ENCODE measurements at regions not wholly inside any gene's neighbourhood (a gene's known extent, or its start where the extent isn't known, plus 50 kb on each side); places are given as distances from the start of the nearest gene placed in this dataset.

DNA sequence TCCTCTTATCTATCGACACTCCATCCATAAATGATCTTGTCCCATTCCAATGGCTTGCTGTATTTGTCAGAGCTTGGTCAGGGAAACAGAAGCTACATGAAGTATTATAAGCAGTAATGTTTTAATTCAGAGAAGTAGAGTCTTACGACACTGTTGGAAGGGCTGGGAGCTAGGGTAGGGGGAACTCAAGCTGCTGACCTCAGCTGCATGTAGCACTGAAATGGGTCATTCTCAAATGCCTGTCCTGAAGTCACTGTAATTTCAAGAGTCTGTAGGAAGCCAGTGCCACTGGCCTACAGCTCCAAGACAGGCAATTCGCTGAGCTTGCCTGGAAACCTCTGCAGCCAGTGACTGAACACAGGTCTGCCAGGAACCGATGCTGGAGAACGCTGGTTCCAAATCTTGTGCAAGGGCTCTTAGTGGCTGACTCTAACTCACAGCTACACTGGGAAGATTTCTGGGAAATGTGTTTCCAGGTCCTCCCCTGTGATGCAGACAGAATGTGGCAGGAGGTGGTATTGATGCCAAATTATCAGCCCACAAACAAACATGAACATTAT, 532.4 kb downstream of the CCDC171 start:
- H4K20me1 ChIP-seq (ENCODE audit: control insufficient read depth, insufficient read depth, low read depth, low read length), result no peaks in the 10 kb centered on the region
- TF ChIP-seq EZH2phosphoT487 (IDR thresholded peaks at IDR 0.05; ENCODE audit: borderline replicate concordance, low read length), result no peak
- TF ChIP-seq, protein P1, sequence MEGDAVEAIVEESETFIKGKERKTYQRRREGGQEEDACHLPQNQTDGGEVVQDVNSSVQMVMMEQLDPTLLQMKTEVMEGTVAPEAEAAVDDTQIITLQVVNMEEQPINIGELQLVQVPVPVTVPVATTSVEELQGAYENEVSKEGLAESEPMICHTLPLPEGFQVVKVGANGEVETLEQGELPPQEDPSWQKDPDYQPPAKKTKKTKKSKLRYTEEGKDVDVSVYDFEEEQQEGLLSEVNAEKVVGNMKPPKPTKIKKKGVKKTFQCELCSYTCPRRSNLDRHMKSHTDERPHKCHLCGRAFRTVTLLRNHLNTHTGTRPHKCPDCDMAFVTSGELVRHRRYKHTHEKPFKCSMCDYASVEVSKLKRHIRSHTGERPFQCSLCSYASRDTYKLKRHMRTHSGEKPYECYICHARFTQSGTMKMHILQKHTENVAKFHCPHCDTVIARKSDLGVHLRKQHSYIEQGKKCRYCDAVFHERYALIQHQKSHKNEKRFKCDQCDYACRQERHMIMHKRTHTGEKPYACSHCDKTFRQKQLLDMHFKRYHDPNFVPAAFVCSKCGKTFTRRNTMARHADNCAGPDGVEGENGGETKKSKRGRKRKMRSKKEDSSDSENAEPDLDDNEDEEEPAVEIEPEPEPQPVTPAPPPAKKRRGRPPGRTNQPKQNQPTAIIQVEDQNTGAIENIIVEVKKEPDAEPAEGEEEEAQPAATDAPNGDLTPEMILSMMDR (IDR thresholded peaks at IDR 0.05; ENCODE audit: low read depth, low read length, poor library complexity, severe bottlenecking), result no peak
- H3F3A ChIP-seq (ENCODE audit: control insufficient read depth, insufficient read depth), result no peaks in the 10 kb centered on the region

DNA sequence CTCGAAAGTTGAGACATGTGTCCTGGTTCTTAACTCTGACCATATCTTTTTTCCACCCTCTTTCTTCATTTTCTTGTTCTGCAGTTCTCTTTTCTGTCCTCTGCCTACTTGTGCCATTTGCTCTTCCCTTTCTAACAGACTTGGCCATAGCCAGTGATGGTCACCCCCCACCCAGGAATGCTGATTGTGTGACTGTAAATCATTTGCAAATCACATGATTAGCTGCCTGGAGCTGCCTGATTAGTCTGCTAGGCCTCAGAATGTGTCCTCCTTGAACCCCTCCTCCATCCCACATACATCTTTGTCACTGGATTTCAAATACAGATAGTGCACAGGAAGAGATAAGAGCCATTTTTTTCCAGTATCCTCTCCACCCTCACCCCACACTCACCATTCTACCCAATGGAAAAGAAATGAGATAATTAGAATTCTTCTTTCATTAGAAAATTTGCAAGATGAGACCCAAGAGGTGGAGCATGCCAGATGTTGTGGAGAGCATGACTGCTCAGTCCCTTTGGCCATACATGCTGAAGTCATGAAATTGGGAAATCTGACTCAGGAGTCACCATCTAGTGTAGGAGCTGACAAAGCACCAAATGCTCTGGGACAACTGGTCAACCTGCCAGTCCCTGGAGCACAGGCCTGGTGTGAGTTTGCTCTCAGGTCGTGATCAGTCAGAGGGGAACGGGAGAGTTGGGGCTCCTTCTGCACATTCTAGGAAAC, 538.2 kb downstream of the CCDC171 start:
- Histone ChIP-seq H3K4me2 (ENCODE audit: low read length) (no peak overlapping the region), H3K4me3 (ENCODE audit: low read length) (no peak overlapping the region), H3K9me2 (replicated peaks; ENCODE audit: control insufficient read depth, low read length) (no peaks in the 10 kb centered on the region), H3K27ac (ENCODE audit: low read depth, low read length) (no peak overlapping the region), H3K27me3 (ENCODE audit: control insufficient read depth, low read length) (no peaks in the 10 kb centered on the region), H4K20me1 (ENCODE audit: control insufficient read depth, insufficient read depth, low read depth, low read length) (no peaks in the 10 kb centered on the region), H3K4me1 (ENCODE audit: control insufficient read depth, low read length) (no peaks in the 10 kb centered on the region), H3F3A (ENCODE audit: control insufficient read depth, insufficient read depth) (no peaks in the 10 kb centered on the region), H3K79me2 (ENCODE audit: control insufficient read depth, low read length) (no peaks in the 10 kb centered on the region), H3K9me3 (ENCODE audit: control insufficient read depth, insufficient read depth, low read length) (no peaks in the 10 kb centered on the region), H3K36me3 (ENCODE audit: control insufficient read depth, low read length) (no peaks in the 10 kb centered on the region)
- no peak for TF ChIP-seq EZH2phosphoT487 (IDR thresholded peaks at IDR 0.05; ENCODE audit: borderline replicate concordance, low read length)
- TF ChIP-seq, protein P1 (IDR thresholded peaks at IDR 0.05; ENCODE audit: low read depth, low read length, poor library complexity, severe bottlenecking), result no peak

More for the DNA sequence above, 532.4 kb downstream of the CCDC171 start:
- no peaks in the 10 kb centered on the region for H3K9me2 ChIP-seq (replicated peaks; ENCODE audit: control insufficient read depth, low read length)
- H3K27ac ChIP-seq (ENCODE audit: low read depth, low read length), result no peak overlapping the region
- H3K4me1 ChIP-seq (ENCODE audit: control insufficient read depth, low read length), result no peaks in the 10 kb centered on the region
- no peak overlapping the region for H3K4me3 ChIP-seq (ENCODE audit: low read length)
- H3K36me3 ChIP-seq (ENCODE audit: control insufficient read depth, low read length), result no peaks in the 10 kb centered on the region
- no peaks in the 10 kb centered on the region for H3K79me2 ChIP-seq (ENCODE audit: control insufficient read depth, low read length)
- no peaks in the 10 kb centered on the region for H3K9me3 ChIP-seq (ENCODE audit: control insufficient read depth, insufficient read depth, low read length)
- H3K27me3 ChIP-seq (ENCODE audit: control insufficient read depth, low read length), result no peaks in the 10 kb centered on the region
- H3K4me2 ChIP-seq (ENCODE audit: low read length), result no peak overlapping the region

DNA sequence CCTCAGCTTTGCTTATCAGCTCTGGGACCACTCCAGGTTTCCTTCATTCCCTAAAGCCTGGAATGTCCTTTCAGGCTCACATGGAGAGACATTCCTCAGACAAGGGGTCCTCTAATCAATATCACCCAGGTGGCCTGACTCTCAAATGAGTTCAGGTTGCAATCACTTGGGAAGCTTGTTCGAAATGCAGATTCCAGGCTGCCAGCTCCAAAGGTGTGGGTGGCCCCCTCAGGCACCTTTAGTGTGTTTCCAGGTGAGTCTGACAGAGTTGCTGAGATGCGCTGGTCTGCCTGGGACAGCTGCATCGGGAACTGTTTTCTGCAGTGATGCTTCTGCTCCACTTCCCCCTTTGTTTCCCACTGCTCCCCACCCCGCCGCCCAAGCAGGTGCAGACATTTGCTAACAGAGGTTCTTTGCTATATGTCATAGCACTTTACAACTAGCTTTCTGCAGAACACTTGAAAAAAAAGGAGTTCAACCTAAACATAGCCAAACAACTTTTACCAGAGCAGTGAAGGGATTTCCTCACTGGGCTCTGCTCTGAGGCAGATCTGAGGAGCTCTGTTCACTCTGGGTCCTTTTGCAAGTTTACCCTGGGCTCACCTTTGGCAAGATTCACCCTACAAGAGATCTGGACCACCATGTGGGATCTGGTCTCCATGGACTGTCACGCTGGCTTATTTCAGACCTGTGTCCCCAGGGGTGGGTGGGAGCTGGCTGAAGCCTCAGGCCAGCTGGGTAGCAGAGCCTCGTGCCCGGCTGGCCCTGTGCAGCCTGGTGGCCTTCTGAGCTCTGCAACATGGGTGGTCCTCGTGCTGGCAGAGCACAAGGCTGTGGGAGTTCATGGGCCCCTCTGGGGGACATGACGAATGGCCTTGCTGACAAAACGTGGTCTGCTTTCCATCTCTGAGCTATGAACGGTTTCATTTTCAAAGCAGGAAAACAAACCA, 539.6 kb downstream of the CCDC171 start:
- no peaks in the 10 kb centered on the region for H3F3A ChIP-seq (ENCODE audit: control insufficient read depth, insufficient read depth)
- H3K27me3 ChIP-seq (ENCODE audit: control insufficient read depth, low read length), result no peaks in the 10 kb centered on the region
- H3K4me2 ChIP-seq (ENCODE audit: low read length), result no peak overlapping the region
- H3K79me2 ChIP-seq (ENCODE audit: control insufficient read depth, low read length), result no peaks in the 10 kb centered on the region
- TF ChIP-seq, protein P1 (IDR thresholded peaks at IDR 0.05; ENCODE audit: low read depth, low read length, poor library complexity, severe bottlenecking), result no peak
- no peak for TF ChIP-seq EZH2phosphoT487 (IDR thresholded peaks at IDR 0.05; ENCODE audit: borderline replicate concordance, low read length)
- H3K4me1 ChIP-seq (ENCODE audit: control insufficient read depth, low read length), result no peaks in the 10 kb centered on the region
- H3K4me3 ChIP-seq (ENCODE audit: low read length), result no peak overlapping the region
- no peaks in the 10 kb centered on the region for H3K9me2 ChIP-seq (replicated peaks; ENCODE audit: control insufficient read depth, low read length)
- no peak overlapping the region for H3K27ac ChIP-seq (ENCODE audit: low read depth, low read length)
- no peaks in the 10 kb centered on the region for H3K9me3 ChIP-seq (ENCODE audit: control insufficient read depth, insufficient read depth, low read length)
- no peaks in the 10 kb centered on the region for H3K36me3 ChIP-seq (ENCODE audit: control insufficient read depth, low read length)
- no peaks in the 10 kb centered on the region for H4K20me1 ChIP-seq (ENCODE audit: control insufficient read depth, insufficient read depth, low read depth, low read length)
